SHP77 treated with DMSO at 0.1 percent for 48 hours (cell line): ENCODE measurements at regions not wholly inside any gene's neighbourhood (a gene's known extent, or its start where the extent isn't known, plus 50 kb on each side); places are given as distances from the start of the nearest gene placed in this dataset.

ENCODE experiments used
- DNase-seq: peaks from one replicate; lab custom pipeline; 2025; lab: John Stamatoyannopoulos, UW

- DNase-seq = no peak
These were observed 93.3 kb downstream of the TMEM174 start for GRCh38 chr5:73266176-73266738.

GRCh38 chr5:73265641-73266040 lies 92.6 kb downstream of the TMEM174 start:
- no peak for DNase-seq

- no peak for DNase-seq
These were observed 91.6 kb downstream of the TMEM174 start for GRCh38 chr5:73264631-73265030.

DNA sequence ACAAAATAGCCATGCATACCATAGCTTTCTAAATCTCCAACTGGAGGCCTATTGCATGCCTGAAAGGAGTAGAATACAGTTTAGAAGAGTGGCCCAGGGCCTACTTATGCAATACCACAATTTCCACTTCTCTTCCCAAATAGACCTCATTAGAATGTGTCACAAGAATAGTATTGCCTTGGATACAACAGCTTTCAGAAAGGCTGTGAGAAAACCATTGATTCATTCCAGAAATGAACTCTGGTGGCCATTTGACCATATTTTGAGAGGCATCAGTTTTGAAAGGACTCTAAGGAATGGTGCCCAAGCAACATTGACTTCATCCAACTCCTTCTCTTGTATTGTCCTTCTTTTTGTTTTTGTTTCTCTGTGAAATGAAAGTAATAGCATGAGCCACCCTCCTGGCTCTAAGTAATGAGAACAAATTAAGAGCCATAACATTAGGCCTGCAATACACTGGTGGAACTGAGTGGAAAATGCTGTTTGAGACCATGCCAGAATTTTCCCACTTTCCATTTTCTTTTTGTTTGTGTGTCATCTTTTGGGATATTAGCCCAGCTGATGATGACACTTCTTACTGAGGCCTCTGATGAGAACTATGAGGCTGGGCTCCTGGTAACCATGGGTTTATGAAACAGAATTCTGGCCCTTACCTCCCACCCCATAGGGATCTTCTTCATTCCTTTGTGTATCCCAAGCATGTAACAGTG lies 90.2 kb downstream of the TMEM174 start:
- no peak for DNase-seq

DNA sequence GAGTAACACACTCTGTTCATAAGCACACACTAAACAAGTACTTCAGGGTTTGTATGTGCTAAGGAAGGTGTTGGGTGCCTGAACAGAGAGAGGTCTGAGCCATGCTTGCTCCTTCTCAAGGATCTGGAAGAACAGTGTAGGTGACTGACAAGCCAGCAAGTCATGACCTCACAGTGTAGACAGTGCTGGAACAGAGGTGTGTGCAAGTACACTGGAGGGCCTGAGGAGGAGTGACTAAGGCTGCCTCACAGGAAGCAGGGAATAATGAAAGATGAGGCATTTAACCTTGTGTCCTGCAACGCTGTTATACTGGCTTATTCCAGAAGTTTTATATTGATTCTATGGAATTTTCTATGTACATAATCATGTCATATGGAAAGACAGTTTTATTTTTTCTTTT lies 83.9 kb downstream of the TMEM174 start:
- no peak for DNase-seq

DNA sequence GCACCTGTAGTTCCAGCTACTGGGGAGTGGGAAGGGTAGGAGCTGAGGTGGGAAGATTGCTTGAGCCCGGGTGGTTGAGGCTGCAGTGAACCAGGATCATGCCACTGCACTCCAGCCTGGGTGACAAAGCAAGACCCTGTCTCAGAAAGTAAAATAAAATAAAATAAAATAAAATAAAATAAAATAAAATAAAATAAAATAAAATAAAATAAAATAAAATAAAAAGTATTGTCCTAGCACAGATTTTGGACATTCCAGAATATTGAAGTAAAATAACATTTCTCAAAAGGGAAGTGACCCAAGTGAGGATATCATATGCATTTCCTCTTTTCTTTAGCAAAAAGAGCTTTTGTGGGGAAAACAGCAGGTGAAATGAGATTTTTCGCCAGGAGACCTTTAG lies 83.5 kb downstream of the TMEM174 start:
- DNase-seq = no peak

GRCh38 chr5:73256012-73256411 lies 83.0 kb downstream of the TMEM174 start:
- no peak for DNase-seq

- DNase-seq = no peak
These were observed 81.6 kb downstream of the TMEM174 start for GRCh38 chr5:73254642-73255041.

GRCh38 chr5:73253047-73253660 lies 80.2 kb downstream of the TMEM174 start:
- DNase-seq = no peak

- DNase-seq = no peak
These were observed 77.7 kb downstream of the TMEM174 start for GRCh38 chr5:73250645-73251044.

DNA sequence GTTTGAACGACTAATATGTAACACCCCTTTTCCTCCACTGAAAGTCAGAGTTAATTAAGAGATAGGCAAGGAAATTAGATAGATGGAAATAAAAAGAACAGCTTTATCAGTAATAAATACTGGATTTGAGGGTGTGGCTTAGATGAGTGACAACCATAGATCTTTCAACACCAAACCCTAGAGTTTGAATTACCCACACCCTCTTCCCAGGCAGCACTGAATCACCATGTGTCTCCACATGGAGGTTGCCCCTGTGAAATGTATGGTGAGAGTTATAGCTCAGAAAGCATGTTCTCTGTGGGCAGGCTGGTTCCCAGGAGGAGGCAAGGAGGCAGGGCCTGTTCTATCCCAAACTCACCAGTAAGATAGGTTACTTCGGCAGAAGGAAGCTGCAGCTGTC lies 69.7 kb downstream of the TMEM174 start:
- no peak for DNase-seq

GRCh38 chr5:73238873-73239272 lies 65.9 kb downstream of the TMEM174 start:
- no peak for DNase-seq

DNA sequence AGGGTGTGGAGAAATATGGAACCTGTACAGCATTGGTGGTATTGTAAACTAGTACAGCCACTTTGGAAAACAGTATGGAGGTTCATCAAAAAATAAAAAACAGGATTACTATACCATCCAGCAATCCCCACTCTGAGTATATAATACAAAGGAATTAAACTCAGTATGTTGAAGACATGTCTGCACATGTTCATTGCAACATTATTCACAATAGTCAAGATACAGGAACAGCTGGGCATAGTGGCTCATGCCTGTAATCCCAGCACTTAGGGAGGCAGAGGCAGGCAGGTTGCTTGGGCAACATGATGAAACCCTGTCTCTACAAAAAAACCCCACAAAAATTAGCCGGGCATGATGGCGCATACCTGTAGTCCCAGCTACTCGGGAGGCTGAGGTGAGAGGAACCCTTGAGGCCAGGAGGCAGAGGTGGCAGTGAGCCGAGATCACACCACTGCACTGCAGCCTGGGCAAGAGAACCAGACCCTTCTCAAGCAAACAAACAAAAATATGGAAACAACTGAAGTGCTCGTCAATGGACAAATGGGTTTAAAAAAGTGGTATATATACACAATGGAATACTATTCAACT lies 63.6 kb downstream of the TMEM174 start:
- DNase-seq = no peak

DNA sequence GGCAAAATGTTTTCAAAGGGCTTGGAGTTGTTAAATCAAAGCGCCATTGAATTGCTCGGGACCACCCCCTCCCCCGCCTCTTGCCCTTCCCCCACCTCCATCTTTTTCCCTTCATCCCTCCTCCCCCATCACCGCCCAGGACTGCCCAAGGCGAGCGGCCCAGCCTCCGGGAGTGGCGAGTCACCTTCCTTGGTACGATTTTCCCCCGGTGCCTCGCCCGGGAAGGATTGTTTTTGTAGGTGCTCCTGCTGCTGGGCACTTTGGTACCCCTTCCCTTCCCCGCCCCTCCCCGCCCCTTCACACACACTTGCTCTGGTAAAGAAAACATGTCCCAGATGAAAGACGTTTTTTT lies 61.2 kb downstream of the TMEM174 start:
- no peak for DNase-seq

- DNase-seq = no peak
These were observed 60.6 kb downstream of the TMEM174 start for GRCh38 chr5:73233461-73234203.

DNA sequence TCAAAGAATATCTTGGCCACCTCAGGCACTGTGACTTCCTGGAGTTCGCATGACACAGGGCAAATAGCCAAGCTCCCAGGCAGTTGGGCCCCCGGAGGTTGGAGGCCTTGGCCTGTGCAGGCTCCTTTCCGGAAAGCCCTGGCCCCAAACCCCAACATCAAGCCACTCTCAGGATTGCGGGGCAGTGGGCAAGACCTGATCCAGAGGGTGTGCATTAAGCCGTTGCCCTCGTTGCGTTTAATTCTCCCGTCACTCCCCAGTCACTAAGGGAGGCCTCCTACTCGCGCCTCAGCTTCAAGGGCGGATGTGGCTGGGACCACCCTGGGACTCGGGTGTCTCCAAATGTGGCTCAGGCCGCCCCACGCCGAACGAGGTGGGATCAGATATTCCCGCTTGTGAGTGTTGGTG lies 60.1 kb downstream of the TMEM174 start:
- DNase-seq = no peak

DNA sequence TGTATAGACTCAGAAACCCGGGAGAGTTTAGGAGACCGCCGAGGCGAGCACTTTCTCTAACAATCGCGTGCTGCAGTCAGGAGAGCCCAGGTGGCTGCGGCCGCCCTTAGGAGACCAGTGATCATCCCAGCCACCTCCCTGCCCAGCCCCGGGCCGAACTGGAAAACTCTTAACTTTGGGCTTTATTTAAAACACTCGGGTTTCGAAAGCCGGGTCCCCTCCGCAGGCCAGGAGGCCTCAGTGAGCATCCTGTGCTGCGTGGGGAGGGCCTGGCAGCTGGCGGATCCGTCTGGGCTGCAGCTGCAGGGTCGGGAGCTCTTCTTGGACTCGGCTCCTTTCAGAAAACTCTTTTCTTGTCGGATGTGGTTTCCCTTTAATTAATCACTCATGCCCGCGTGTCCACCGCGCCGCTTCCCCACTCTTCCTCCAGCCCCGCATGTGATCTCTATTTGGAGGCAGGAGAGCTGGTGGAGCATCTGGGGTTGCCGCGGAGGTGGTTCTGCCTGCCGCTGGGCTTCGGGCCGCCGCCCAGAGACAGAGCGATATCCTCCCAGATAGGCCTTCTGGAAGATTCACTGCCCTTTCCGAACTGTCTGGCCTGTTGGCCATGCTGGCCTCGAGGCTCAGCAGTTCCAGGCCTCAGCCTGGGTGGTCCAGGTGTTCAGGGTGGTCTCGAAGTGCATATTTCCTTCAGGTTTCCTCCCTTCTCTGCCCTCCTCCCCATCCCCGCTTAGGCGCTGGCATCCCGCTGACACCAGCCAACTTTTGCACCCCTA lies 59.5 kb downstream of the TMEM174 start:
- DNase-seq = no peak

- no peak for DNase-seq
These were observed 58.3 kb downstream of the TMEM174 start for GRCh38 chr5:73231246-73231778.

- DNase-seq = no peak
These were observed 57.6 kb downstream of the TMEM174 start for GRCh38 chr5:73230264-73231245.

DNA sequence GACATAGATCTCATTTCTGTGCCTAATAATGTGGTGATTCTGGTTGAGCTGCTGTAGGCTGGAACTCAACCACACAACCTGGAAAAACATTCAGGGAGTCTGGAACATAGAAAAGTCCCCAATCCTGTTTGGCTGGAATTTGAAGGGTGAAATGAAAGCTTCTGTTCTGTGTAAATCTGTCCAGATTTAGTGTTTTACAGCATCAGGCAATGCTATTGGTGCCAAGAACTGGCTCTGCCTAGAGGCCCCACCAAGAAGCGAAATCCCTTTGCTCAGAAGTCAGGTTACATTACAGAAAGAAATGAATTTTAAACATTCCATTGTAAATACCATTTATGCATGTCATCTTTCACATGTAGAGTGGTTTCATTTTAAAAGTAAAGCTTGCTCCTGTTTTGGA lies 56.3 kb downstream of the TMEM174 start:
- no peak for DNase-seq
